ENCODE measurements at regions not wholly inside any gene's neighbourhood (a gene's known extent, or its start where the extent isn't known, plus 50 kb on each side); places are given as distances from the start of the nearest gene placed in this dataset.
"Not testable (repeated sequence)": the region's sequence is repeated elsewhere in the genome, so short reads cannot be mapped to it uniquely, and the experiment has no call there.

- DNase-seq; CTCF ChIA-PET; H3K9me3 ChIP-seq; H3K9me3 Mint-ChIP-seq (ENCODE audit: unreplicated experiment); H3K36me3 ChIP-seq (ENCODE audit: control insufficient read depth, insufficient read depth, low read length); H3K27ac Mint-ChIP-seq (ENCODE audit: unreplicated experiment); H3K4me3 Mint-ChIP-seq (ENCODE audit: unreplicated experiment); H3K4me1 Mint-ChIP-seq (ENCODE audit: low read depth, unreplicated experiment); H3K36me3 Mint-ChIP-seq (ENCODE audit: insufficient read depth, unreplicated experiment); H3K27me3 ChIP-seq (replicated peaks; ENCODE audit: control insufficient read depth, insufficient read depth, low read length); POLR2A ChIA-PET; BruUV-seq (replicated peaks); H3K27me3 Mint-ChIP-seq (ENCODE audit: insufficient read depth, unreplicated experiment); H3K4me1 ChIP-seq; intact Hi-C loops (cut with micrococcal nuclease; ENCODE audit: unreplicated experiment); H3K4me3 ChIP-seq (ENCODE audit: low read depth, low read length): not testable (repeated sequence)
Observed at GRCh38 chrY:11098419-11098818, 1570.7 kb downstream of the TSPY10 start.

- no TSS peak for BruUV-seq (replicated peaks)
Observed at GRCh38 chrY:11099004-11099403, 1571.3 kb downstream of the TSPY10 start.

GRCh38 chrY:11100472-11100871 is 1572.8 kb downstream of the TSPY10 start:
- CTCF ChIA-PET; DNase-seq; H3K9me3 ChIP-seq; H3K4me1 Mint-ChIP-seq (ENCODE audit: low read depth, unreplicated experiment); POLR2A ChIA-PET; H3K36me3 Mint-ChIP-seq (ENCODE audit: insufficient read depth, unreplicated experiment); H3K27ac Mint-ChIP-seq (ENCODE audit: unreplicated experiment); H3K4me1 ChIP-seq; intact Hi-C loops (cut with micrococcal nuclease; ENCODE audit: unreplicated experiment); H3K27me3 ChIP-seq (replicated peaks; ENCODE audit: control insufficient read depth, insufficient read depth, low read length); H3K36me3 ChIP-seq (ENCODE audit: control insufficient read depth, insufficient read depth, low read length); H3K27me3 Mint-ChIP-seq (ENCODE audit: insufficient read depth, unreplicated experiment); BruUV-seq (replicated peaks); H3K4me3 ChIP-seq (ENCODE audit: low read depth, low read length); H3K4me3 Mint-ChIP-seq (ENCODE audit: unreplicated experiment); H3K9me3 Mint-ChIP-seq (ENCODE audit: unreplicated experiment): not testable (repeated sequence)

More at GRCh38 chrY:11099004-11099403, 1571.3 kb downstream of the TSPY10 start:
- DNase-seq: no peak
- H3K27ac Mint-ChIP-seq (ENCODE audit: unreplicated experiment): no peak overlapping the region
- H3K36me3 Mint-ChIP-seq (ENCODE audit: insufficient read depth, unreplicated experiment): no peaks in the 10 kb centered on the region
- H3K4me3 Mint-ChIP-seq (ENCODE audit: unreplicated experiment): no peak overlapping the region
- Histone ChIP-seq H3K4me1 (no peaks in the 10 kb centered on the region), H3K36me3 (ENCODE audit: control insufficient read depth, insufficient read depth, low read length) (no peaks in the 10 kb centered on the region), H3K27me3 (replicated peaks; ENCODE audit: control insufficient read depth, insufficient read depth, low read length) (no peaks in the 10 kb centered on the region), H3K9me3 (no peaks in the 10 kb centered on the region), H3K4me3 (ENCODE audit: low read depth, low read length) (no peak overlapping the region)
- TF ChIP-seq CTCF (IDR thresholded peaks at IDR 0.05; ENCODE audit: insufficient read depth in 1 of 2, low read depth in 1 of 2, low read length in 1 of 2, severe bottlenecking in 1 of 2, unreplicated experiment in 1 of 2): no peak
- POLR2A ChIA-PET: no interaction called here
- intact Hi-C loops (cut with micrococcal nuclease; ENCODE audit: unreplicated experiment): no loop called here
- no peaks in the 10 kb centered on the region for H3K27me3 Mint-ChIP-seq (ENCODE audit: insufficient read depth, unreplicated experiment)
- no peaks in the 10 kb centered on the region for H3K4me1 Mint-ChIP-seq (ENCODE audit: low read depth, unreplicated experiment)
- H3K9me3 Mint-ChIP-seq (ENCODE audit: unreplicated experiment): no peaks in the 10 kb centered on the region
- CTCF ChIA-PET: no interaction called here

DNA sequence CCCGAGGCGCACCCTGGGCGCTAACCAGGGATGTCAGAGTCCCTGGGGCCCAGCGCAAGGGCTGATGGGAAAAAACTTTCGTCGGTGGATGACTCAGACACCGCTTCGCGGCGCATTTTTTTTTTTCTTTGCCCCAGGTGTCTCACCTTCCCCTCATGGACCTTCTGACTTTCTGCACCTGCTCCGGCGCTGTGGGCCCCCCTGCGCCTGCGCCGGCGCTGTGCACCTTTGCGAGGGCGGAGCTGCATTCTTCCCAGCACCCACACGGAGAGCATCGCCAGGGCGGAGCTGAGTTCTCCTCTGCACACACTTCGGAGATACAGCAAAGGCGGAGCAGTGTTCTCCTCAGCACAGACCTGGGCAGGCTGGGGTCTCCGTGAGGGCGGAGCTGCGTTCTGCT is 1575.3 kb downstream of the TSPY10 start:
- H3K4me1 Mint-ChIP-seq (ENCODE audit: low read depth, unreplicated experiment); CTCF ChIA-PET; BruUV-seq (replicated peaks); H3K36me3 Mint-ChIP-seq (ENCODE audit: insufficient read depth, unreplicated experiment); H3K9me3 ChIP-seq; H3K27me3 ChIP-seq (replicated peaks; ENCODE audit: control insufficient read depth, insufficient read depth, low read length); H3K27ac Mint-ChIP-seq (ENCODE audit: unreplicated experiment); H3K4me1 ChIP-seq; DNase-seq; H3K27me3 Mint-ChIP-seq (ENCODE audit: insufficient read depth, unreplicated experiment); H3K36me3 ChIP-seq (ENCODE audit: control insufficient read depth, insufficient read depth, low read length); H3K4me3 Mint-ChIP-seq (ENCODE audit: unreplicated experiment); H3K9me3 Mint-ChIP-seq (ENCODE audit: unreplicated experiment); intact Hi-C loops (cut with micrococcal nuclease; ENCODE audit: unreplicated experiment); H3K4me3 ChIP-seq (ENCODE audit: low read depth, low read length); POLR2A ChIA-PET: not testable (repeated sequence)

- H3K4me3 Mint-ChIP-seq (ENCODE audit: unreplicated experiment); BruUV-seq (replicated peaks); H3K4me1 Mint-ChIP-seq (ENCODE audit: low read depth, unreplicated experiment); CTCF ChIA-PET; H3K36me3 Mint-ChIP-seq (ENCODE audit: insufficient read depth, unreplicated experiment); H3K27me3 Mint-ChIP-seq (ENCODE audit: insufficient read depth, unreplicated experiment); H3K4me1 ChIP-seq; intact Hi-C loops (cut with micrococcal nuclease; ENCODE audit: unreplicated experiment); H3K36me3 ChIP-seq (ENCODE audit: control insufficient read depth, insufficient read depth, low read length); H3K27me3 ChIP-seq (replicated peaks; ENCODE audit: control insufficient read depth, insufficient read depth, low read length); DNase-seq; POLR2A ChIA-PET; H3K4me3 ChIP-seq (ENCODE audit: low read depth, low read length); H3K27ac Mint-ChIP-seq (ENCODE audit: unreplicated experiment); H3K9me3 ChIP-seq; H3K9me3 Mint-ChIP-seq (ENCODE audit: unreplicated experiment): not testable (repeated sequence)
Observed at GRCh38 chrY:11107127-11107918, 1579.6 kb downstream of the TSPY10 start.

GRCh38 chrY:11151724-11152123 is 1549.3 kb upstream of the USP9Y start:
- H3K27me3 Mint-ChIP-seq (ENCODE audit: insufficient read depth, unreplicated experiment); H3K9me3 Mint-ChIP-seq (ENCODE audit: unreplicated experiment); DNase-seq; BruUV-seq (replicated peaks); H3K4me3 ChIP-seq (ENCODE audit: low read depth, low read length); H3K9me3 ChIP-seq; H3K4me1 ChIP-seq; POLR2A ChIA-PET; intact Hi-C loops (cut with micrococcal nuclease; ENCODE audit: unreplicated experiment); H3K4me3 Mint-ChIP-seq (ENCODE audit: unreplicated experiment); H3K4me1 Mint-ChIP-seq (ENCODE audit: low read depth, unreplicated experiment); H3K36me3 ChIP-seq (ENCODE audit: control insufficient read depth, insufficient read depth, low read length); H3K27me3 ChIP-seq (replicated peaks; ENCODE audit: control insufficient read depth, insufficient read depth, low read length); H3K27ac Mint-ChIP-seq (ENCODE audit: unreplicated experiment); H3K36me3 Mint-ChIP-seq (ENCODE audit: insufficient read depth, unreplicated experiment); CTCF ChIA-PET: not testable (repeated sequence)

Measured in Caco-2 (cell line).